ENCODE measurements at regions not wholly inside any gene's neighbourhood (a gene's known extent, or its start where the extent isn't known, plus 50 kb on each side); places are given as distances from the start of the nearest gene placed in this dataset.

DNA sequence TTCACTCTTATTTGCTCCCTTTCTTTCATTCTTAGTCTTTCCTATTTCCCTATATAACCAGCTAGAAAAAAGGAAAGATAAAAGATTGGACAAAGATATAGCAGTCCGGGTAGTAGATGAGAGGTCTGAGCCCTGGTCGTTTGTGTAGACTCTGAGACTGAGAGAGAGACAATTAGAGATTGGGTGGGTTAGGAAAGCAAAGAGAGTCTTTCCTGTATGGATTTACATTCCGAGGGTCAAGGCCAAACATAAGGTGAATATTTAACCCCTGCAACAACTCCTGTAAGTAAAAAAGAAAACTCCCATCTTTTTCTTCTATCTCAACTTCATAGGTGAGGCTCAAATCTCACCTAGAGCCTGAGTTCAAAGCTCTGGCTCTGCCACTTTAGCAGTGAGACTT is 218.0 kb upstream of the FGGY start:
- no peak for TF ChIP-seq POLR2A (IDR thresholded peaks at IDR 0.05)
- TF ChIP-seq, protein P1, sequence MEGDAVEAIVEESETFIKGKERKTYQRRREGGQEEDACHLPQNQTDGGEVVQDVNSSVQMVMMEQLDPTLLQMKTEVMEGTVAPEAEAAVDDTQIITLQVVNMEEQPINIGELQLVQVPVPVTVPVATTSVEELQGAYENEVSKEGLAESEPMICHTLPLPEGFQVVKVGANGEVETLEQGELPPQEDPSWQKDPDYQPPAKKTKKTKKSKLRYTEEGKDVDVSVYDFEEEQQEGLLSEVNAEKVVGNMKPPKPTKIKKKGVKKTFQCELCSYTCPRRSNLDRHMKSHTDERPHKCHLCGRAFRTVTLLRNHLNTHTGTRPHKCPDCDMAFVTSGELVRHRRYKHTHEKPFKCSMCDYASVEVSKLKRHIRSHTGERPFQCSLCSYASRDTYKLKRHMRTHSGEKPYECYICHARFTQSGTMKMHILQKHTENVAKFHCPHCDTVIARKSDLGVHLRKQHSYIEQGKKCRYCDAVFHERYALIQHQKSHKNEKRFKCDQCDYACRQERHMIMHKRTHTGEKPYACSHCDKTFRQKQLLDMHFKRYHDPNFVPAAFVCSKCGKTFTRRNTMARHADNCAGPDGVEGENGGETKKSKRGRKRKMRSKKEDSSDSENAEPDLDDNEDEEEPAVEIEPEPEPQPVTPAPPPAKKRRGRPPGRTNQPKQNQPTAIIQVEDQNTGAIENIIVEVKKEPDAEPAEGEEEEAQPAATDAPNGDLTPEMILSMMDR (IDR thresholded peaks at IDR 0.05): no peak
